ENCODE measurements at regions not wholly inside any gene's neighbourhood (a gene's known extent, or its start where the extent isn't known, plus 50 kb on each side); places are given as distances from the start of the nearest gene placed in this dataset.
"Not testable (repeated sequence)": the region's sequence is repeated elsewhere in the genome, so short reads cannot be mapped to it uniquely, and the experiment has no call there.

DNA sequence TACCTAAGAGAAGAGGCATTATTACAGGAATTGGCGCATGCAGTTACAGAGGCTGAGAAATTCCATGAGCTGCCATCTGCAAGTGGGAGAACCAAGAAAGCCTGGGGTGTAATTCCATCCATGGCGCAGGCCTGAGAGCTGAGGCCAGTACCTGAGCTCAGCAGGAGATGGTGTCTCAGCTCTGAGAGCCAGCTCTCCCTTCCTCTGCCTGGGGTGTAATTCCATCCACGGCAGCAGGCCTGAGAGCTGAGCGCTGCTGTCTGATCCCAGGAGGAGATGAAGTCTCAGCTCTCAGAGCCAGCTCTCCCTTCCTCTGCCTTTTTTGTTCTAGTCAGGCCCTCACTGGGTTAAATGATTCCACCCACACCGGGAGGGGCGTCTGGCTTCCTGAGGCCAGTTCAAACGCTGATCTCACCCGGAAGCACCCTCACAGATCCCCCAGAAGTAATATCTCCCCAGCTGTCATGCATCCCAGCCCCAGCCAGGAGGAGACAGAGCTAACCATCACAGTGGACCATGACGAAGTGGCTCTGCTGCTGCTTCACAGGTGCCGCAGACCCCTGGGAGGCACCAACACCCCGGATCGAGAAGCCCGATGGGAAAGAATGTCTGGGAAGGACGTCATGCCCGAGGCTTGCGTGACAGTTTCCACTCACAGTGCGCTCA is 4454.9 kb upstream of the TPTE start:
- TF ChIP-seq EP300 (IDR thresholded peaks at IDR 0.05; ENCODE audit: borderline replicate concordance in 1 of 2, low read depth in 2 of 2, low read length in 2 of 2); RAD21 (IDR thresholded peaks at IDR 0.05 in 1 of 2, conservative IDR thresholded peaks at IDR 0.05 in 1 of 2; ENCODE audit: low read depth in 2 of 2, low read length in 2 of 2); YY1 (IDR thresholded peaks at IDR 0.05; ENCODE audit: low read depth, low read length); POLR2A (IDR thresholded peaks at IDR 0.05; ENCODE audit: control extremely low read depth in 1 of 2, low read depth in 2 of 2, low read length in 2 of 2); HDAC6 (IDR thresholded peaks at IDR 0.05; ENCODE audit: low read depth, low read length): not testable (repeated sequence)
- TF ChIP-seq, protein P1, sequence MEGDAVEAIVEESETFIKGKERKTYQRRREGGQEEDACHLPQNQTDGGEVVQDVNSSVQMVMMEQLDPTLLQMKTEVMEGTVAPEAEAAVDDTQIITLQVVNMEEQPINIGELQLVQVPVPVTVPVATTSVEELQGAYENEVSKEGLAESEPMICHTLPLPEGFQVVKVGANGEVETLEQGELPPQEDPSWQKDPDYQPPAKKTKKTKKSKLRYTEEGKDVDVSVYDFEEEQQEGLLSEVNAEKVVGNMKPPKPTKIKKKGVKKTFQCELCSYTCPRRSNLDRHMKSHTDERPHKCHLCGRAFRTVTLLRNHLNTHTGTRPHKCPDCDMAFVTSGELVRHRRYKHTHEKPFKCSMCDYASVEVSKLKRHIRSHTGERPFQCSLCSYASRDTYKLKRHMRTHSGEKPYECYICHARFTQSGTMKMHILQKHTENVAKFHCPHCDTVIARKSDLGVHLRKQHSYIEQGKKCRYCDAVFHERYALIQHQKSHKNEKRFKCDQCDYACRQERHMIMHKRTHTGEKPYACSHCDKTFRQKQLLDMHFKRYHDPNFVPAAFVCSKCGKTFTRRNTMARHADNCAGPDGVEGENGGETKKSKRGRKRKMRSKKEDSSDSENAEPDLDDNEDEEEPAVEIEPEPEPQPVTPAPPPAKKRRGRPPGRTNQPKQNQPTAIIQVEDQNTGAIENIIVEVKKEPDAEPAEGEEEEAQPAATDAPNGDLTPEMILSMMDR (IDR thresholded peaks at IDR 0.05; ENCODE audit: control extremely low read depth in 1 of 3, insufficient read depth in 1 of 3, low read depth in 1 of 3, low read length in 3 of 3): not testable (repeated sequence)

All from H1 (cell line).